Ishikawa (cell line): ENCODE measurements at regions not wholly inside any gene's neighbourhood (a gene's known extent, or its start where the extent isn't known, plus 50 kb on each side); places are given as distances from the start of the nearest gene placed in this dataset.

Source experiments
- CEBPB ChIP-seq: IDR thresholded peaks from 2 replicates; pipeline ENCODE4 v1.6.1; 2012
- CREB1 ChIP-seq: IDR thresholded peaks from 2 replicates; pipeline ENCODE4 v1.6.1; 2012; ENCODE audit warnings: low read depth
- EP300 ChIP-seq: IDR thresholded peaks from 2 replicates; pipeline ENCODE4 v1.6.1; 2012; ENCODE audit warnings: borderline replicate concordance
- MAX ChIP-seq: IDR thresholded peaks from 2 replicates; pipeline ENCODE4 v1.6.1; 2012
- REST ChIP-seq: IDR thresholded peaks from 2 replicates; pipeline ENCODE4 v1.6.1; 2012; ENCODE audit warnings: low read depth, mild to moderate bottlenecking
- TEAD4 ChIP-seq: IDR thresholded peaks from 2 replicates; pipeline ENCODE4 v1.6.1; 2012
- YY1 ChIP-seq: IDR thresholded peaks from 2 replicates; pipeline ENCODE4 v1.6.1; 2012; ENCODE audit warnings: low read depth
- ZBTB7A ChIP-seq: IDR thresholded peaks from 2 replicates; pipeline ENCODE4 v1.6.1; 2012; ENCODE audit warnings: low read depth

- TF ChIP-seq CEBPB (no peak), REST (no peak), MAX (no peak), TEAD4 (no peak), EP300 (no peak), CREB1 (no peak), YY1 (no peak), ZBTB7A (no peak)
These were observed 122.7 kb upstream of the NFIA start for GRCh38 chr1:60959701-60960100.
